ENCODE measurements at regions not wholly inside any gene's neighbourhood (a gene's known extent, or its start where the extent isn't known, plus 50 kb on each side); places are given as distances from the start of the nearest gene placed in this dataset.
A peak's percentile ranks its signal among the peaks of the same experiment; 100 is the strongest.

- TF ChIP-seq, protein P1, sequence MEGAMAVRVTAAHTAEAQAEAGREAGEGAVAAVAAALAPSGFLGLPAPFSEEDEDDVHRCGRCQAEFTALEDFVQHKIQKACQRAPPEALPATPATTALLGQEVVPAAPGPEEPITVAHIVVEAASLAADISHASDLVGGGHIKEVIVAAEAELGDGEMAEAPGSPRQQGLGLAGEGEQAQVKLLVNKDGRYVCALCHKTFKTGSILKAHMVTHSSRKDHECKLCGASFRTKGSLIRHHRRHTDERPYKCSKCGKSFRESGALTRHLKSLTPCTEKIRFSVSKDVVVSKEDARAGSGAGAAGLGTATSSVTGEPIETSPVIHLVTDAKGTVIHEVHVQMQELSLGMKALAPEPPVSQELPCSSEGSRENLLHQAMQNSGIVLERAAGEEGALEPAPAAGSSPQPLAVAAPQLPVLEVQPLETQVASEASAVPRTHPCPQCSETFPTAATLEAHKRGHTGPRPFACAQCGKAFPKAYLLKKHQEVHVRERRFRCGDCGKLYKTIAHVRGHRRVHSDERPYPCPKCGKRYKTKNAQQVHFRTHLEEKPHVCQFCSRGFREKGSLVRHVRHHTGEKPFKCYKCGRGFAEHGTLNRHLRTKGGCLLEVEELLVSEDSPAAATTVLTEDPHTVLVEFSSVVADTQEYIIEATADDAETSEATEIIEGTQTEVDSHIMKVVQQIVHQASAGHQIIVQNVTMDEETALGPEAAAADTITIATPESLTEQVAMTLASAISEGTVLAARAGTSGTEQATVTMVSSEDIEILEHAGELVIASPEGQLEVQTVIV (IDR thresholded peaks at IDR 0.05; ENCODE audit: borderline replicate concordance, partially characterized antibody): no peak
- TF ChIP-seq PML (IDR thresholded peaks at IDR 0.05; ENCODE audit: low read length) (no peak), EZH2 (IDR thresholded peaks at IDR 0.05; ENCODE audit: borderline replicate concordance, control insufficient read depth, low read depth, low read length) (no peak), YY1 (IDR thresholded peaks at IDR 0.05; ENCODE audit: low read depth, low read length) (no peak)
Observed at GRCh38 chr12:124515981-124516380, 51.4 kb downstream of the NCOR2 start (continued).

- no TSS peak for BruUV-seq (replicated peaks)
- 97% methylated on average over 17 of the region's 19 CpGs for WGBS (ENCODE audit: insufficient coverage, insufficient replicate concordance, low lambda C conversion rate, missing lambda C conversion rate)
Observed at GRCh38 chr12:124514996-124515932, 52.1 kb downstream of the NCOR2 start.

More at GRCh38 chr12:124514996-124515932, 52.1 kb downstream of the NCOR2 start:
- H3K9ac ChIP-seq (ENCODE audit: control insufficient read depth, insufficient read depth, low read length): no peak overlapping the region
- FAIRE-seq (no peak), ATAC-seq (no peak), DNase-seq (ENCODE audit: low read depth, low spot score) (no peak)
- H3K27ac ChIP-seq (ENCODE audit: control insufficient read depth, insufficient read depth): no peak overlapping the region
- RAD21 ChIA-PET (ENCODE audit: unreplicated experiment): no interaction called here
- in situ Hi-C loops (cut with MboI): no loop called here
- H3K27me3 ChIP-seq (replicated peaks in 1 of 2; ENCODE audit: control insufficient read depth in 2 of 2, insufficient read depth in 2 of 2, low read length in 1 of 2): no peaks in the 10 kb centered on the region
- peaks cover 30% of the 10 kb centered on the region for H3K79me2 ChIP-seq (ENCODE audit: control insufficient read depth, insufficient read depth, low read length)
- TF ChIP-seq, protein P2, sequence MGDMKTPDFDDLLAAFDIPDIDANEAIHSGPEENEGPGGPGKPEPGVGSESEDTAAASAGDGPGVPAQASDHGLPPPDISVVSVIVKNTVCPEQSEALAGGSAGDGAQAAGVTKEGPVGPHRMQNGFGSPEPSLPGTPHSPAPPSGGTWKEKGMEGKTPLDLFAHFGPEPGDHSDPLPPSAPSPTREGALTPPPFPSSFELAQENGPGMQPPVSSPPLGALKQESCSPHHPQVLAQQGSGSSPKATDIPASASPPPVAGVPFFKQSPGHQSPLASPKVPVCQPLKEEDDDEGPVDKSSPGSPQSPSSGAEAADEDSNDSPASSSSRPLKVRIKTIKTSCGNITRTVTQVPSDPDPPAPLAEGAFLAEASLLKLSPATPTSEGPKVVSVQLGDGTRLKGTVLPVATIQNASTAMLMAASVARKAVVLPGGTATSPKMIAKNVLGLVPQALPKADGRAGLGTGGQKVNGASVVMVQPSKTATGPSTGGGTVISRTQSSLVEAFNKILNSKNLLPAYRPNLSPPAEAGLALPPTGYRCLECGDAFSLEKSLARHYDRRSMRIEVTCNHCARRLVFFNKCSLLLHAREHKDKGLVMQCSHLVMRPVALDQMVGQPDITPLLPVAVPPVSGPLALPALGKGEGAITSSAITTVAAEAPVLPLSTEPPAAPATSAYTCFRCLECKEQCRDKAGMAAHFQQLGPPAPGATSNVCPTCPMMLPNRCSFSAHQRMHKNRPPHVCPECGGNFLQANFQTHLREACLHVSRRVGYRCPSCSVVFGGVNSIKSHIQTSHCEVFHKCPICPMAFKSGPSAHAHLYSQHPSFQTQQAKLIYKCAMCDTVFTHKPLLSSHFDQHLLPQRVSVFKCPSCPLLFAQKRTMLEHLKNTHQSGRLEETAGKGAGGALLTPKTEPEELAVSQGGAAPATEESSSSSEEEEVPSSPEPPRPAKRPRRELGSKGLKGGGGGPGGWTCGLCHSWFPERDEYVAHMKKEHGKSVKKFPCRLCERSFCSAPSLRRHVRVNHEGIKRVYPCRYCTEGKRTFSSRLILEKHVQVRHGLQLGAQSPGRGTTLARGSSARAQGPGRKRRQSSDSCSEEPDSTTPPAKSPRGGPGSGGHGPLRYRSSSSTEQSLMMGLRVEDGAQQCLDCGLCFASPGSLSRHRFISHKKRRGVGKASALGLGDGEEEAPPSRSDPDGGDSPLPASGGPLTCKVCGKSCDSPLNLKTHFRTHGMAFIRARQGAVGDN (IDR thresholded peaks at IDR 0.05): no peak
- peak; percentile 98 for TF ChIP-seq BCL3 (IDR thresholded peaks at IDR 0.05; ENCODE audit: borderline replicate concordance, insufficient read depth, low read depth, low read length, poor library complexity, severe bottlenecking)
- TF ChIP-seq, protein P3, sequence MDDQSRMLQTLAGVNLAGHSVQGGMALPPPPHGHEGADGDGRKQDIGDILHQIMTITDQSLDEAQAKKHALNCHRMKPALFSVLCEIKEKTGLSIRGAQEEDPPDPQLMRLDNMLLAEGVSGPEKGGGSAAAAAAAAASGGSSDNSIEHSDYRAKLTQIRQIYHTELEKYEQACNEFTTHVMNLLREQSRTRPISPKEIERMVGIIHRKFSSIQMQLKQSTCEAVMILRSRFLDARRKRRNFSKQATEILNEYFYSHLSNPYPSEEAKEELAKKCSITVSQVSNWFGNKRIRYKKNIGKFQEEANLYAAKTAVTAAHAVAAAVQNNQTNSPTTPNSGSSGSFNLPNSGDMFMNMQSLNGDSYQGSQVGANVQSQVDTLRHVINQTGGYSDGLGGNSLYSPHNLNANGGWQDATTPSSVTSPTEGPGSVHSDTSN (IDR thresholded peaks at IDR 0.05; ENCODE audit: insufficient replicate concordance, low read depth, low read length): peak; percentile 53
- intact Hi-C loops (cut with micrococcal nuclease; ENCODE audit: unreplicated experiment): no loop called here
- POLR2A ChIA-PET: no interaction called here
- SMC1A ChIA-PET (ENCODE audit: uncharacterized antibody, unreplicated experiment): interaction anchor here (0.8 kb wide), 1 partner anchor 8 kb away, joined by 3 read pairs; no protein-coding TSS in a partner anchor
- H4K20me1 ChIP-seq (ENCODE audit: control insufficient read depth, insufficient read depth): peaks cover 6% of the 10 kb centered on the region
- no peak overlapping the region for H3K4me3 ChIP-seq
- peaks cover under 1% of the 10 kb centered on the region; the same call in 1 of the 2 replicates for H3K4me1 ChIP-seq (ENCODE audit: control insufficient read depth, insufficient read depth, low read length)
- CTCF ChIA-PET: interaction anchor here (1.1 kb wide), 1 partner anchor 10 kb away, joined by 3 read pairs; no protein-coding TSS in a partner anchor
- H3K9me3 ChIP-seq (replicated peaks; ENCODE audit: control insufficient read depth, insufficient read depth, low read length): no peaks in the 10 kb centered on the region
- no peak overlapping the region for H3K4me2 ChIP-seq (ENCODE audit: control insufficient read depth, insufficient read depth)
- H2AFZ ChIP-seq (ENCODE audit: control insufficient read depth, low read depth, low read length): no peak overlapping the region
- peaks cover 7 to 8% of the 10 kb centered on the region in 2 experiments; a peak in 3 of 4 replicates for H3K36me3 ChIP-seq (ENCODE audit: control insufficient read depth in 2 of 2, insufficient read depth in 2 of 2, low read length in 1 of 2)

All from GM12878 (cell line).